ENCODE measurements at regions not wholly inside any gene's neighbourhood (a gene's known extent, or its start where the extent isn't known, plus 50 kb on each side); places are given as distances from the start of the nearest gene placed in this dataset.

DNA sequence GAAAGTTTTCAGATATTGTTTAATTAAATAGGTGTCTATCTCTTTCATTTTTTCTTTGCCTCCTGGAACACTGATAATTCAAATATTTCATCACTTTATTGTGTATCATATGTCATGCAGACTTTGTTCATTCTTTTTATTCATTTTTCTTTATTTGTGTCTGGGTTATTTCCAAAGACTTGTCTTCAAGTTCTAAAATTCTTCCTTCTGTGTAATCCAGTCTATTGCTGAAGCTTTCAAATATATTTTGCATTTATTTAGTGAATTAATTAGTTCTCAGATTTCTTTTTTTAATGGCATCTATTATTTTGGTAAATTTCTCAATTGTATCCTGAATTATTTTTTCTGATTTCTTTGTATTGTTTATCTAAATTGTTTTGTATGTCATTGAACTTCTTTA, 70.1 kb downstream of the ZNF330 start:
- intact Hi-C loops (cut with DNase I), result no loop called here
- DNase-seq, result no peak
- no peak overlapping the region for H3K27ac ChIP-seq
- no peak overlapping the region for H3K4me3 ChIP-seq (replicated peaks in 1 of 3)
- H3K27me3 ChIP-seq, result no peaks in the 10 kb centered on the region
- H3K36me3 ChIP-seq, result no peaks in the 10 kb centered on the region
- H3K4me1 ChIP-seq, result no peaks in the 10 kb centered on the region
- TF ChIP-seq, protein P1, sequence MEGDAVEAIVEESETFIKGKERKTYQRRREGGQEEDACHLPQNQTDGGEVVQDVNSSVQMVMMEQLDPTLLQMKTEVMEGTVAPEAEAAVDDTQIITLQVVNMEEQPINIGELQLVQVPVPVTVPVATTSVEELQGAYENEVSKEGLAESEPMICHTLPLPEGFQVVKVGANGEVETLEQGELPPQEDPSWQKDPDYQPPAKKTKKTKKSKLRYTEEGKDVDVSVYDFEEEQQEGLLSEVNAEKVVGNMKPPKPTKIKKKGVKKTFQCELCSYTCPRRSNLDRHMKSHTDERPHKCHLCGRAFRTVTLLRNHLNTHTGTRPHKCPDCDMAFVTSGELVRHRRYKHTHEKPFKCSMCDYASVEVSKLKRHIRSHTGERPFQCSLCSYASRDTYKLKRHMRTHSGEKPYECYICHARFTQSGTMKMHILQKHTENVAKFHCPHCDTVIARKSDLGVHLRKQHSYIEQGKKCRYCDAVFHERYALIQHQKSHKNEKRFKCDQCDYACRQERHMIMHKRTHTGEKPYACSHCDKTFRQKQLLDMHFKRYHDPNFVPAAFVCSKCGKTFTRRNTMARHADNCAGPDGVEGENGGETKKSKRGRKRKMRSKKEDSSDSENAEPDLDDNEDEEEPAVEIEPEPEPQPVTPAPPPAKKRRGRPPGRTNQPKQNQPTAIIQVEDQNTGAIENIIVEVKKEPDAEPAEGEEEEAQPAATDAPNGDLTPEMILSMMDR (IDR thresholded peaks at IDR 0.05), result no peak
- no peak for TF ChIP-seq POLR2A (IDR thresholded peaks at IDR 0.05)
- no peaks in the 10 kb centered on the region for H3K9me3 ChIP-seq

DNA sequence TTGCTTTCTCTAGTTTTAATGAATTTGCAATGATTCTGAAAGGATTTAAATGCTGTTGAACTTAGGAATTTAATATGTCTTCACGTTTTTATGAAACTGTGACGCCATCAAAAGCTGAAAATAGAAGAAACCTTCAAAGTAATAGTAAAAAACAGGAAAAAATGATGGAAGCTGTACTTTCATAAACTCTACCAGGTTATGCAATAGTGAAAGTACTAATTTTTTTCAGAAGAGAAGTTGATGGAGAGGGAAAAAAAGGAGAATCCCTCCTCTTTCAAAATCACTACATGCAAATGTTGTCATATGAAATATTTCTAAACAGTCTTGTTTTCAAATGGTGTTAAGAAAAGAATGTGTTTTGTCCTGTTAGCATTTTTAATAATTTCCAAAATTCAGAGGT, 73.6 kb downstream of the ZNF330 start:
- no peaks in the 10 kb centered on the region for H3K9me3 ChIP-seq
- DNase-seq, result no peak
- H3K4me3 ChIP-seq (replicated peaks in 1 of 3), result no peak overlapping the region
- TF ChIP-seq, protein P1 (IDR thresholded peaks at IDR 0.05), result no peak
- TF ChIP-seq POLR2A (IDR thresholded peaks at IDR 0.05), result no peak
- H3K4me1 ChIP-seq, result no peaks in the 10 kb centered on the region
- intact Hi-C loops (cut with DNase I), result no loop called here
- no peaks in the 10 kb centered on the region for H3K36me3 ChIP-seq
- H3K27me3 ChIP-seq, result no peaks in the 10 kb centered on the region
- 85 to 90% methylated on average over 2 of the region's 2 CpGs for WGBS, 2 donors
- H3K27ac ChIP-seq, result no peak overlapping the region

DNA sequence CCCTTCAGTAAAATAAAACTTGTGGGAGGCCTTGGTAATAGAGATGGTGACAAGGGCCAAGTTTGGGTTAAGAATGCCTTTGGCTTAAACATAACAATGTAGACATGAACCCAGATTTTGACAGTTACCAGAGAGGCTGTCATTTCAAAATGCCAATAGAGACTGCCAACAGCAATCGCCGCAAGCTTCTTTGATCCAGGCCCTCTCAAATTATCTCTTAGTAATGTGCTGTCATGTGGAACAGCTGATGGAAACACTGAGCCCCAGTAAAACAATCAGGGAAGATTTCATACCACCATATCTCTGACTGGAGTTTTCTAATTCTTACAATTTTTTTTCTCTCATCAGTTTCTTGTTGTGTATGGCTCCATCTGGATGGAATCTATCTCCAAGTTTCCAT, 80.5 kb downstream of the ZNF330 start:
- Histone ChIP-seq H3K4me1 (no peaks in the 10 kb centered on the region), H3K9me3 (no peaks in the 10 kb centered on the region), H3K4me3 (replicated peaks in 1 of 3) (no peak overlapping the region), H3K36me3 (no peaks in the 10 kb centered on the region), H3K27me3 (no peaks in the 10 kb centered on the region), H3K27ac (no peak overlapping the region)
- TF ChIP-seq, protein P1 (IDR thresholded peaks at IDR 0.05), result no peak
- TF ChIP-seq POLR2A (IDR thresholded peaks at IDR 0.05), result no peak
- intact Hi-C loops (cut with DNase I), result no loop called here
- 71 to 74% methylated on average over 2 of the region's 2 CpGs for WGBS, 2 donors
- DNase-seq, result no peak

DNA sequence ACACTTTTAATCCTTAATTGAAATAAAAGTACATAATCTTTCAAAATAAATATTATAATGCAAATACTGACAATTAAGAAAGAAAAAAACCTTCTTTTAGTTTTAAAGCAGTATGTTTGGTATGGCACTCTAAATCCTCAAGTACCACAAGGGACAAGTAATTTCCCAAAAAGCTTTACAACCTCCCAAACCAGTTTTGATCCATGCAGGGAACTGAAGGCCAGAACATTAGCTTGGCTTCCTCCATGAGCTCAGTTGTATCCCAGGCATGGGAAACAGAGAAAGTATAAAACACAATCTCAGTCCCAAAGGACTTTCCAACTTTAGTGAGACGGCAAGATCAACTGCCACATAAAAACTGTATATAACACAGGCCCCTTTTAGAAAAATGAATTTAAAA, 82.2 kb downstream of the ZNF330 start:
- 63 to 73% methylated on average over 1 of the region's 1 CpG for WGBS, 2 donors
- TF ChIP-seq, protein P1 (IDR thresholded peaks at IDR 0.05), result no peak
- TF ChIP-seq POLR2A (IDR thresholded peaks at IDR 0.05), result no peak
- Histone ChIP-seq H3K4me3 (replicated peaks in 1 of 3) (no peak overlapping the region), H3K9me3 (no peaks in the 10 kb centered on the region), H3K36me3 (no peaks in the 10 kb centered on the region), H3K27me3 (no peaks in the 10 kb centered on the region), H3K27ac (no peak overlapping the region), H3K4me1 (peaks cover 0 to 4% of the 10 kb centered on the region in 2 donors)
- no peak for DNase-seq
- intact Hi-C loops (cut with DNase I), result no loop called here

DNA sequence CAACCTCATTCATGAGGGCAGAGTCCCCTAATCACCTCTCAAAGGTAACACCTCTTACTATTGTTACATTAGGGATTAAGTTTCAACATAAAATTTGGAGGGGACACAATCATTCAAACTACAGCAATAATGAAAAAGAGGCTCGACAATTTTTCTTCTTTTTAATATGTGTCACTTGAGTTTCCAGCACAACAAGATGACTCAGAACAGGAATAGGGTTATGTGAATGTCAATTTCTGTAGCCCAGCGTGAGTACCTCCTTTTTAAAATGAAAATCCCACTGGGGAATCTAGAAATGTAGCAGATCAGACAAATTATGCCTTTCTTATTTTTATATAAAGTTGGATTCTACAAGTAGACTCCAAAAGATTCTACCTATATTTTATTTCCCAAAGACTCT, 83.7 kb downstream of the ZNF330 start:
- TF ChIP-seq POLR2A (IDR thresholded peaks at IDR 0.05), result no peak
- TF ChIP-seq, protein P1 (IDR thresholded peaks at IDR 0.05), result no peak
- 83 to 87% methylated on average over 2 of the region's 2 CpGs for WGBS, 2 donors
- intact Hi-C loops (cut with DNase I), result no loop called here
- no peaks in the 10 kb centered on the region for H3K27me3 ChIP-seq
- no peak for DNase-seq
- H3K36me3 ChIP-seq, result no peaks in the 10 kb centered on the region
- H3K9me3 ChIP-seq, result no peaks in the 10 kb centered on the region
- H3K4me3 ChIP-seq (replicated peaks in 1 of 3), result no peak overlapping the region
- H3K27ac ChIP-seq, result no peak overlapping the region
- peaks cover 0 to 4% of the 10 kb centered on the region in 2 donors for H3K4me1 ChIP-seq

All from thyroid gland (tissue), 4 donors.